HepG2 (cell line): ENCODE measurements at regions not wholly inside any gene's neighbourhood (a gene's known extent, or its start where the extent isn't known, plus 50 kb on each side); places are given as distances from the start of the nearest gene placed in this dataset.
A peak's percentile ranks its signal among the peaks of the same experiment; 100 is the strongest.

Experiments used
- ATAC-seq: fragments of 200-7000 bp; cut with Tn5 transposase; 3 replicates; pipeline ENCODE4 v1.9.1; 2020; ENCODE audit warnings: mild to moderate bottlenecking, moderate library complexity
- BruUV-seq: library from RNA; stranded (reverse); fragments of 400-500 nt; replicated peaks from 2 replicates; lab custom pipeline; 2021; lab: Mats Ljungman, UMichigan
- CTCF ChIA-PET: fragments of 300-600 bp; formaldehyde crosslinking; extraction: SDS; loops from one replicate; lab custom pipeline; 2021; ENCODE audit warnings: low total read pairs, inconsistent platforms, low intra/inter-chr PET ratio; lab: Yijun Ruan, JAX
- POLR2A ChIA-PET: fragments of 350-600 bp; sonication (Branson Sonifier 250); formaldehyde crosslinking; loops from one replicate; lab custom pipeline; 2020; ENCODE audit warnings: antibody characterized with exemption, inconsistent platforms; lab: Yijun Ruan, JAX
- DNase-seq: peaks from one replicate; pipeline ENCODE4 v3.0.0-alpha.2; 2015; ENCODE audit warnings: low spot score
- FAIRE-seq: peaks from 3 replicates; lab custom pipeline; 2011; peaks lifted over from hg19 to GRCh38; lab: Jason Lieb, UNC
- H2AFZ ChIP-seq: one replicate; pipeline ENCODE4 v1.6.1; 2011; ENCODE audit warnings: low read length, inconsistent platforms
- H3K27ac ChIP-seq: fragments of 300-600 bp; 3 replicates; pipeline ENCODE4 v1.8.0; 2011; ENCODE audit warnings: mixed run types, mild to moderate bottlenecking, mixed read lengths, low read length, inconsistent platforms; ENCODE audit not compliant: insufficient read depth; ENCODE audit errors: extremely low read length
- H3K27me3 ChIP-seq, 2 experiments: fragments of 200-600 bp in 1 of 2; 2 replicates in 1 of 2; 3 replicates in 1 of 2; pipeline versions ENCODE4 v1.6.0 to v1.8.0; 2011; ENCODE audit warnings: low read length in 2 of 2, mild to moderate bottlenecking in 2 of 2, moderate library complexity in 2 of 2, inconsistent platforms in 1 of 2; ENCODE audit not compliant: insufficient read depth in 2 of 2, control insufficient read depth in 1 of 2
- H3K36me3 ChIP-seq, 2 experiments: fragments of 200-600 bp in 1 of 2; replicated peaks in 1 of 2; 2 replicates in 1 of 2; 3 replicates in 1 of 2; pipeline versions ENCODE4 v1.5.1 to v1.8.0; 2011; ENCODE audit warnings: low read length in 2 of 2, inconsistent platforms in 1 of 2; ENCODE audit not compliant: insufficient read depth in 2 of 2, control insufficient read depth in 1 of 2
- H3K4me1 ChIP-seq: 2 replicates; pipeline ENCODE4 v1.5.1; 2012; ENCODE audit warnings: low read length, inconsistent platforms; ENCODE audit not compliant: insufficient read depth
- H3K4me2 ChIP-seq: 2 replicates; pipeline ENCODE4 v1.6.0; 2011; ENCODE audit warnings: low read depth, low read length, inconsistent platforms
- H3K4me3 ChIP-seq, 3 experiments: fragments of 200-600 bp in 1 of 3; sonication (generic), shearing (Covaris generic) in 1 of 3; replicated peaks in 1 of 3; 2 replicates each; pipeline ENCODE4 v1.5.1; 2011 to 2016; ENCODE audit warnings: low read length in 3 of 3, inconsistent platforms in 2 of 3, low read depth in 2 of 3, mild to moderate bottlenecking in 2 of 3, control low read depth in 1 of 3, mixed read lengths in 1 of 3; ENCODE audit not compliant: insufficient read depth in 1 of 3
- H3K79me2 ChIP-seq: one replicate; pipeline ENCODE4 v1.6.1; 2011; ENCODE audit warnings: low read length, inconsistent platforms; ENCODE audit not compliant: insufficient read depth
- H3K9ac ChIP-seq: 2 replicates; pipeline ENCODE4 v1.6.0; 2011; ENCODE audit warnings: mild to moderate bottlenecking, low read depth, low read length, inconsistent platforms; ENCODE audit not compliant: insufficient read depth
- H3K9me3 ChIP-seq: 2 replicates; pipeline ENCODE4 v1.5.1; 2012; ENCODE audit warnings: mild to moderate bottlenecking, low read length
- H4K20me1 ChIP-seq: 2 replicates; pipeline ENCODE4 v1.6.0; 2011; ENCODE audit warnings: inconsistent platforms, mild to moderate bottlenecking, low read length, moderate library complexity; ENCODE audit not compliant: insufficient read depth
- ARNT ChIP-seq: fragments of 450-650 bp; IDR thresholded peaks from 2 replicates; pipeline ENCODE4 v1.6.1; 2017
- CREB1 ChIP-seq, 2 experiments: fragments of 450-650 bp in 1 of 2; IDR thresholded peaks; 2 replicates each; pipeline ENCODE4 v1.6.1; 2016 to 2017; ENCODE audit warnings: control low read depth in 1 of 2, mild to moderate bottlenecking in 1 of 2, missing compliant biosample characterization in 1 of 2, missing genetic modification characterization in 1 of 2
- CTCF ChIP-seq: sonication (generic); formaldehyde crosslinking; IDR thresholded peaks from 2 replicates; pipeline ENCODE4 v1.5.0; 2020; ENCODE audit warnings: mild to moderate bottlenecking, missing genetic modification reagents, moderate library complexity
- HOXA5 ChIP-seq: sonication (generic); formaldehyde crosslinking; IDR thresholded peaks from 2 replicates; pipeline ENCODE4 v1.4.0; 2020; ENCODE audit warnings: missing genetic modification reagents
- MNT ChIP-seq: fragments of 450-650 bp; IDR thresholded peaks from 2 replicates; pipeline ENCODE4 v1.6.1; 2016
- NBN ChIP-seq: fragments of 450-650 bp; conservative IDR thresholded peaks from 2 replicates; pipeline ENCODE4 v1.6.1; 2017
- SOX6 ChIP-seq, 2 experiments: fragments of 450-650 bp in 1 of 2; sonication (generic) in 1 of 2; formaldehyde crosslinking in 1 of 2; IDR thresholded peaks; 2 replicates each; pipeline versions ENCODE4 v1.4.0 to v1.6.1; 2017 to 2020; ENCODE audit warnings: antibody characterized with exemption in 1 of 2, mild to moderate bottlenecking in 1 of 2, missing genetic modification reagents in 1 of 2
- SP1 ChIP-seq, 2 experiments: fragments of 450-650 bp in 1 of 2; sonication (generic) in 1 of 2; formaldehyde crosslinking in 1 of 2; IDR thresholded peaks; 2 replicates each; pipeline versions ENCODE4 v1.4.0 to v1.6.1; 2016 to 2020; ENCODE audit warnings: missing genetic modification reagents in 1 of 2
- TBL1XR1 ChIP-seq: fragments of 150-350 bp; IDR thresholded peaks from 2 replicates; pipeline ENCODE4 v1.6.1; 2014; ENCODE audit warnings: borderline replicate concordance, low read length; ENCODE audit not compliant: partially characterized antibody
- ZNF576 ChIP-seq: sonication (generic); formaldehyde crosslinking; IDR thresholded peaks from 2 replicates; pipeline ENCODE4 v1.4.0; 2020; ENCODE audit warnings: mild to moderate bottlenecking, missing genetic modification reagents
- ZSCAN31 ChIP-seq: sonication (generic); formaldehyde crosslinking; IDR thresholded peaks from 2 replicates; pipeline ENCODE4 v1.5.0; 2020; ENCODE audit warnings: low read depth, mild to moderate bottlenecking, missing genetic modification reagents
- WGBS: methylation state at CpG from one replicate; pipeline ENCODE4 v1.1.6; 2017; ENCODE audit warnings: low lambda C conversion rate; 5-methylcytosine and 5-hydroxymethylcytosine counted together
- in situ Hi-C: cut with HindIII; loops from 2 replicates; pipeline ENCODE4 v1.10.0; 2017; ENCODE audit warnings: low pct_unique_long_range_greater_than_20kb; ENCODE audit not compliant: extremely low pct_ligation_motif_present
- intact Hi-C: fragments of 100-400 bp; cut with micrococcal nuclease; formaldehyde crosslinking; loops from one replicate; pipeline ENCODE4 v1.10.0; 2022; ENCODE audit not compliant: unreplicated experiment

- Histone ChIP-seq H3K27ac (no peak overlapping the region), H4K20me1 (no peaks in the 10 kb centered on the region), H3K27me3 (peaks cover 0 to 10% of the 10 kb centered on the region in 2 experiments; a peak in 1 of 5 replicates), H3K9me3 (no peaks in the 10 kb centered on the region), H3K36me3 (no peaks in the 10 kb centered on the region), H3K4me3 (no peak overlapping the region), H3K79me2 (no peaks in the 10 kb centered on the region), H3K9ac (no peak overlapping the region), H2AFZ (no peak overlapping the region), H3K4me1 (no peaks in the 10 kb centered on the region), H3K4me2 (no peak overlapping the region)
- FAIRE-seq, result no peak
- DNase-seq, result no peak
- in situ Hi-C loops, result no loop called here
- WGBS, result 25% methylated on average over 7 of the region's 7 CpGs
- POLR2A ChIA-PET, result no interaction called here
- intact Hi-C loops, result loop anchor here (2.0 kb wide), 1 partner anchor 241 kb away; the partner anchor contains the start of gene OLFML3
- no TSS peak for BruUV-seq
- TF ChIP-seq CTCF (CRISPR knock-in tag) (peak; percentile 23; the same call in 1 of the 2 replicates), HOXA5 (CRISPR knock-in tag) (no peak)
- no peak; the same call in 2 of the 3 replicates for ATAC-seq
- CTCF ChIA-PET, result no interaction called here
These were observed 65.7 kb upstream of the SYT6 start for GRCh38 chr1:114219172-114219868.

- H2AFZ ChIP-seq, result no peak overlapping the region
- H3K4me2 ChIP-seq, result no peak overlapping the region
- no peaks in the 10 kb centered on the region for H3K9me3 ChIP-seq
- ATAC-seq (no peak), DNase-seq (no peak), FAIRE-seq (no peak)
- peaks cover 1 to 13% of the 10 kb centered on the region in 2 experiments; a peak in 1 of 5 replicates for H3K27me3 ChIP-seq
- H3K27ac ChIP-seq, result no peak overlapping the region
- no peaks in the 10 kb centered on the region for H3K4me1 ChIP-seq
- H3K36me3 ChIP-seq, result no peaks in the 10 kb centered on the region
- WGBS, result 30% methylated on average over 10 of the region's 10 CpGs
- no peak overlapping the region for H3K9ac ChIP-seq
- in situ Hi-C loops, result no loop called here
- no TSS peak for BruUV-seq
- no peaks in the 10 kb centered on the region for H3K79me2 ChIP-seq
- no peaks in the 10 kb centered on the region for H4K20me1 ChIP-seq
- ChIA-PET POLR2A (no interaction called here), CTCF (no interaction called here)
- intact Hi-C loops, result loop anchor here (2.0 kb wide), 1 partner anchor 240 kb away; the partner anchor contains the start of gene OLFML3
- TF ChIP-seq MNT (0 out of 2 replicates have a peak, but pooled peaks have one; percentile 22), ZNF576 (no peak), TBL1XR1 (no peak), ZSCAN31 (CRISPR knock-in tag) (no peak), SP1 (IDR thresholded peaks at IDR 0.05) (0 out of 2 replicates have a peak, but pooled peaks have one; percentile 7), SP1 (CRISPR knock-in tag; IDR thresholded peaks at IDR 0.05) (no peak), CREB1 (IDR thresholded peaks at IDR 0.05) (peak; percentile 61; the same call in 1 of the 2 replicates), CREB1 (CRISPR knock-in tag; IDR thresholded peaks at IDR 0.05) (no peak), SOX6 (IDR thresholded peaks at IDR 0.05) (peak; percentile 60; the same call in 1 of the 2 replicates), SOX6 (CRISPR knock-in tag; IDR thresholded peaks at IDR 0.05) (no peak), NBN (peak; percentile 81; the same call in 1 of the 2 replicates), ARNT (no peak)
- H3K4me3 ChIP-seq, result no peak overlapping the region
These were observed 64.9 kb upstream of the SYT6 start for GRCh38 chr1:114218361-114219171.
